Activated CD8-positive, alpha-beta T cell treated with anti-CD3 and anti-CD28 coated beads, Interleukin-2, amount 10 ng/mL, durations not matched to agents 7 days and 5 days (primary cell): ENCODE measurements at regions not wholly inside any gene's neighbourhood (a gene's known extent, or its start where the extent isn't known, plus 50 kb on each side); places are given as distances from the start of the nearest gene placed in this dataset.

Source experiments
- ATAC-seq: fragments of 150-1000 bp; cut with Tn5 transposase; one replicate; pipeline ENCODE4 v1.10.0; 2021; ENCODE audit warnings: moderate library complexity
- CTCF ChIA-PET: fragments of 350-600 bp; sonication (Branson Sonifier 250); formaldehyde crosslinking; loops from one replicate; lab custom pipeline; 2021; ENCODE audit warnings: antibody characterized with exemption; lab: Charles Lee
- POLR2A ChIA-PET: fragments of 350-600 bp; sonication (Branson Sonifier 250); formaldehyde crosslinking; loops from one replicate; lab custom pipeline; 2021; ENCODE audit warnings: antibody characterized with exemption; lab: Charles Lee
- DNase-seq: peaks from one replicate; pipeline ENCODE4 v3.0.0-alpha.2; 2020
- H3K27ac Mint-ChIP-seq: one replicate; pipeline ENCODE4 v1.8.0; 2021; ENCODE audit warnings: mild to moderate bottlenecking, mixed read lengths
- H3K27me3 Mint-ChIP-seq: one replicate; pipeline ENCODE4 v1.8.0; 2021; ENCODE audit warnings: low read depth, mixed read lengths
- H3K36me3 Mint-ChIP-seq: one replicate; pipeline ENCODE4 v1.8.0; 2021; ENCODE audit warnings: low read depth, mixed read lengths
- H3K4me1 Mint-ChIP-seq: one replicate; pipeline ENCODE4 v1.8.0; 2021; ENCODE audit warnings: low read depth, mixed read lengths
- H3K4me3 Mint-ChIP-seq: one replicate; pipeline ENCODE4 v1.8.0; 2021; ENCODE audit warnings: mild to moderate bottlenecking, mixed read lengths
- H3K9me3 Mint-ChIP-seq: one replicate; pipeline ENCODE4 v1.8.0; 2022; ENCODE audit warnings: mixed read lengths; ENCODE audit not compliant: insufficient read depth

DNA sequence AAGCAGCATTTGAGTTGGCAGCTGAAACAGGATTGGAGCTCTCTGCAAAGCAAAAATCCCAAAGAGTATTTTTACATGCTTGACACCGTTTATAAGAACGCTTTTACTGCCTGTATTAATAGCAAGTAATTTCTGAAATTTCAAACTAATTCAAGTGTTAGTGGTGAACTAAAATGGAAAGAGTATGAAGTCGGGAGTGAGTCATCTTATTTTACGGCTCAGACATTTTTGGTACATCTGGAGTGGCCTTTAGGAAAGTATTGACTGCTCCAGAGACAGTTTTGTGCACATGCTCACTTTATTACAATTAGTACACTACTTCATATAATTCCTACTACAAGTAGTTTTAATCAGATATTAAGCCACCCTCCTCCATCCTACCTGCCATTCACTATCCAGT, 167.4 kb downstream of the SLITRK6 start:
- ATAC-seq (no peak), DNase-seq (no peak)
- ChIA-PET POLR2A (no interaction called here), CTCF (no interaction called here)
- no peak overlapping the region for H3K4me3 Mint-ChIP-seq
- no peaks in the 10 kb centered on the region for H3K9me3 Mint-ChIP-seq
- H3K4me1 Mint-ChIP-seq: no peaks in the 10 kb centered on the region
- no peaks in the 10 kb centered on the region for H3K27me3 Mint-ChIP-seq
- no peak overlapping the region for H3K27ac Mint-ChIP-seq
- no peaks in the 10 kb centered on the region for H3K36me3 Mint-ChIP-seq

DNA sequence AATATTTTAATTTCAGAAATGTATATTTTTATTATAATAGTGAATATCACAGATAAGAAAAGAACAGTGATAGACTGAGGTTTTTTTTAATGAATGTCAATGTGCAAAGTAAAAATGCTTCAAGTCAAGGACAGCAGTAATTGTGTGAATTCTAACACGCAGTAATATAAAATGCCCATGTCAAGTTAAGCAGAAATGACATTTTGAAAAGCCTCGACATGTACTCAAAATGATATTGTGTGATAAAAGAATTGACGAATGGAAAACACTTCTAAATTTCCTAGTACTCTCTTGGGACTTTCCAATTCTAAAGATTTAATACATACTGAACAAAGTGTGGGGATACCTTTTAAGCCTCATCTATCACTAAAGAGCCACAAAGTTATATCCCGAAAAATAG, 172.6 kb downstream of the SLITRK6 start:
- ATAC-seq (no peak), DNase-seq (no peak)
- Mint-ChIP-seq H3K4me3 (no peak overlapping the region), H3K27ac (no peak overlapping the region), H3K4me1 (no peaks in the 10 kb centered on the region), H3K36me3 (no peaks in the 10 kb centered on the region), H3K9me3 (no peaks in the 10 kb centered on the region), H3K27me3 (no peaks in the 10 kb centered on the region)
- ChIA-PET POLR2A (no interaction called here), CTCF (no interaction called here)

DNA sequence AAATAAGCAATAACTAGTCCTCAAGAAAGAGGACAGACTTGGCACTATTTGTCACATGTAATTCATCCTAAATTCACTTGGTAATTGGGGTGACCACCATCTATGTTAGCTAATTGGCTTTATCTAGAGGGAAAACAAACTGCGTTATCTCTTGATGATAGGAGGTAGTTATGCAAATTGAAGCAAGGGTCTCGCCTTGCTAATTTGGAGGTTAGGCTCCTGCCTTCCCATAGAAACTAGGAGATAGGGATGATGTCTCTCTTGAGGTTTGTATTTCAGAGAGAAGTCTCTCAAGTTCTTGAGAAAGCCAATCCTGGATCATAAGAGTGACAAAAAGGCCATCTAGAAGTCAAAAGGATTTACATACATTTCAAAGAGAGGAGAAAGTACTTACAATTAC, 179.9 kb downstream of the SLITRK6 start:
- Mint-ChIP-seq H3K9me3 (no peaks in the 10 kb centered on the region), H3K4me3 (no peak overlapping the region), H3K36me3 (no peaks in the 10 kb centered on the region), H3K27me3 (no peaks in the 10 kb centered on the region), H3K4me1 (no peaks in the 10 kb centered on the region), H3K27ac (no peak overlapping the region)
- ChIA-PET CTCF (no interaction called here), POLR2A (no interaction called here)
- ATAC-seq: no peak
- no peak for DNase-seq

DNA sequence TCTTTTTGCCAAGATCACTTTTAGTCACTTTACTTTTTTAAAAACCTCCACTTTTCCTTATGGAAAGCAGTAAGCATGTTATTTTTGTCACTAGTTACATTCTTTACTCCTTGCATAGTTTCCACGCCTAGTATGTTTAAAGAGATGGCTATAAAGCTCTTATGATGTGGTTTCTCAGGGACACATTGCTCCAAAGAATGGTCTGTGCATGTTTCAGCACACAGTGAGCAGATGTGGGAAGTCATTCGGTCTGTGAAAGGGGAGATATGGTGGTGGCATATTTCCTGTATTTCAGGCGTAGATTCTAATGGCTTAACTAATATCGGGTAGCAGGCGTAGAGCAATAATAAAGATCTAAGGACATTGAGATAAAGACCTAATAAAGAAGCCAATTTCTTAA, 180.7 kb downstream of the SLITRK6 start:
- Mint-ChIP-seq H3K36me3 (no peaks in the 10 kb centered on the region), H3K4me3 (no peak overlapping the region), H3K4me1 (no peaks in the 10 kb centered on the region), H3K27me3 (no peaks in the 10 kb centered on the region), H3K9me3 (no peaks in the 10 kb centered on the region), H3K27ac (no peak overlapping the region)
- DNase-seq (no peak), ATAC-seq (no peak)
- CTCF ChIA-PET: no interaction called here
- POLR2A ChIA-PET: no interaction called here

DNA sequence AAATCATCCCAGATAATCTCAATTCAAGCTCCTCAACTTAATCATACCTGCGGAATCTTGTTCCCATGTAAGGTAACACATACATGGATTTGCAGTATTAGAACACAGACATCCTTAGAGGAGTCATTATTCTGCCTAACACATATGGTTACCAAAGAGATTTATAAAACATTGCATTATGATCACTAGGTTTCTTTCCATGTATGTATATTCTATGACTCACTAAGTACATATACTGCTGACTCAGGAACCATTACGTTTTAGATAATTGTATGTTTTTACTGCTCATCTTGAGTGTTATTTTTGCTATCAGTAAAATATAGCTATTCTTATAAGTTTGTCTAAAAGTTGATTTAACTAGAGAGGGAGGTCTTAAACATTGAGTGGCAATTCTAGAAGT, 182.9 kb downstream of the SLITRK6 start:
- Mint-ChIP-seq H3K9me3 (no peaks in the 10 kb centered on the region), H3K27ac (no peak overlapping the region), H3K4me1 (no peaks in the 10 kb centered on the region), H3K36me3 (no peaks in the 10 kb centered on the region), H3K4me3 (no peak overlapping the region), H3K27me3 (no peaks in the 10 kb centered on the region)
- DNase-seq (no peak), ATAC-seq (no peak)
- POLR2A ChIA-PET: no interaction called here
- CTCF ChIA-PET: no interaction called here

DNA sequence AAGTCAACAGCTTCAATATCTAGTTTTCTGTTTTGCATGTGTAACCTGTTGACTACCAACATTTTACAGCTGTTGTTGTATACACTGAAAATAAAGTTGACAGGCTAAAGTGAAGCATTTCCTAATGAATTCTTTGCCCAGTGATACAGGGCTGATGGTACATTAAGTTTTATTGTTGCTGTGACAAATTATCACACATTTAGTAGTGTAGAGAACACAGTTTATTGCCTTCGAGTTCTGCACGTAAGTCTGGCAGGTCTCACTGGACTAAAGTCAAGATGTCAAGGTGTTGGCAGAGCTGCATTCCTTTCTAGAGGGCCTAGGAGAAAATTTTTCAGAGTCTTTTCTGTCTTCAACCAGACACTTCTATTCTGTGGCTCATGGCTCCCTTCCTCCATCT, 184.2 kb downstream of the SLITRK6 start:
- CTCF ChIA-PET: no interaction called here
- POLR2A ChIA-PET: no interaction called here
- Mint-ChIP-seq H3K4me3 (no peak overlapping the region), H3K36me3 (no peaks in the 10 kb centered on the region), H3K27ac (no peak overlapping the region), H3K9me3 (no peaks in the 10 kb centered on the region), H3K27me3 (no peaks in the 10 kb centered on the region), H3K4me1 (no peaks in the 10 kb centered on the region)
- ATAC-seq (no peak), DNase-seq (no peak)

DNA sequence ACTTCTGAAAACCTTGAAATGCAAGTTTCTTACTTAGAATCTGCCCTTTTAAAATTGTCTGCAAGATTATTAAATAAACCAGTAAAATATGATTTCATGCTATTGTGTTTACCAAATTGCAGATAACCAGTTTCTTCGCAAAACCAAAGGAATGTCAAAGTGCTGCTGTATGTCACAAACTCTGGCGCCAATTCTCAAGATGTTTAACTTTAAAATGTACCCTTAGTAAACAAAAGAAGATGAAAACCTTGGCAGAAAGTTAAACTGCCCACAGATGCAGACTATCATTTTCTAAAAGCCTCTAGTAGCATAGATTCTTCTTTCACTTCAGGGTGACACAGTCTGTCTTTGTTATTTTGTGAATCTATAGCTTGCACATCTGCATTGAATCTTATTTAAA, 189.2 kb downstream of the SLITRK6 start:
- Mint-ChIP-seq H3K36me3 (no peaks in the 10 kb centered on the region), H3K27ac (no peak overlapping the region)
- POLR2A ChIA-PET: no interaction called here

DNA sequence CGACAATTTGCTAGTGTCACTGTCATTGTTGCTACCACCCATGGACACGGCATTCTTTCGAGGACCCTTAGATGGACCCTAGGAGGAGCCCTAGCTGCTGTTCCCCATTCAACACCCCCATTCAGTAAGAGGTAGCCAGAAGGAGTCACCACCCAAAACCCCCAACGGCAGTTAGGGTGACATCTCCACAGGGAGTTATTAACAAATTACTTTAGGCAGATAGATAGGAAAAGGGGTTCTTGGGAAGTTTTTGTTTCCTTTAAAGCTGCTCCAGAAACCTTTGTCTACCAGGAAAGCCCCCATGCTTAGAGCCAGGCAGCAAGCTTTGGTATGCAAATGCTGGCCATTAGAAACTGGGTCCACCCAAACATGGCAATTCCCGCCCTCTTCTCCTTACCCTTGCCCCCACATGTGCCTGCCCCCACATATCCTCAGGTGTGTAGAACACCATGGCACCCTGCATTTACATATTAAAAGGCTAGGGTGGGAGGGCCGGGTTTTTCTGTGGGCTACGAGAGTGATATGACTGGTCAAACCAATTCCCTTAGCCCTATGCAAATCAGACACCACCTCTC, 190.9 kb downstream of the SLITRK6 start:
- POLR2A ChIA-PET: no interaction called here
- Mint-ChIP-seq H3K27me3 (no peaks in the 10 kb centered on the region), H3K36me3 (no peaks in the 10 kb centered on the region), H3K4me3 (no peak overlapping the region), H3K27ac (no peak overlapping the region), H3K9me3 (no peaks in the 10 kb centered on the region), H3K4me1 (no peaks in the 10 kb centered on the region)
- ATAC-seq (no peak), DNase-seq (no peak)
- CTCF ChIA-PET: no interaction called here

More for the DNA sequence above, 189.2 kb downstream of the SLITRK6 start:
- H3K4me1 Mint-ChIP-seq: no peaks in the 10 kb centered on the region
- no peak overlapping the region for H3K4me3 Mint-ChIP-seq
- no peaks in the 10 kb centered on the region for H3K27me3 Mint-ChIP-seq
- DNase-seq (no peak), ATAC-seq (no peak)
- CTCF ChIA-PET: no interaction called here
- H3K9me3 Mint-ChIP-seq: no peaks in the 10 kb centered on the region

DNA sequence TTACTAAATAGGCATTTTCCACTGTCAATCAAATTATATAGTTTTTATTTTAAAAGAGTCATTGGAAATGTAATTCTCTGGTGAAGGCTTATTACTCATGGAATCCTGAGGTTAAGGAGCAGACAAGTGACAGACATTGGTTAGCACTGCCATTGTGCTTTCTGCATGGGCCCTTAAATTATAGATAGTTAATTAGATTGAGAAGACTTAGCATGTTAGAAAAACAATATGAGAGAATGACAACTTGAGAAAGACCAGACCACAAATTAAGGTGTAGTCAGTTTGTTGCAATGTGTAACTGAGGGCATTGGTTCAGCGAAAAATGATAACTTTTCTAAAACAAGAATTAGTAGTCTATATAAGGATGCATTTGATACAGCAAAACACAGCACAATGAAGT, 195.5 kb downstream of the SLITRK6 start:
- ATAC-seq: no peak
- Mint-ChIP-seq H3K4me1 (no peaks in the 10 kb centered on the region), H3K27me3 (no peaks in the 10 kb centered on the region), H3K36me3 (no peaks in the 10 kb centered on the region), H3K4me3 (no peak overlapping the region), H3K9me3 (no peaks in the 10 kb centered on the region), H3K27ac (no peak overlapping the region)
- CTCF ChIA-PET: no interaction called here
- POLR2A ChIA-PET: no interaction called here
- DNase-seq: no peak

DNA sequence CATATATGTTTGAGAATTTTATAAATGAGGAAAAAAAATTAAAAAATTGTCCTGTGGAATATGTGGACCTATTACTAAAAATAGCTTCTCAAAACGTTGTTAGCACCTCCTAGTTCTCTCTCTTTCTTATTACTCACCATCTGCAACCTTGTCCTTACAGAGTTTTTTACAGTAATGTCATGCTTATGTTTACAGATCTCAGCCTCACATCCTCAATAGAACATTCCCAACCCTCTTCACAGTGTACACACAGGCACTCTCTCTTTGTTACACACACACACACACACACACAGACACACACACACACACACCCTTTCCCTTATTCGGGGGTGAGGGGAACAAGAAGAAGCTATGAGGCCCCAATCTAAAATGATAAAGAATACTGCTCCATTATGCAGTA, 197.7 kb downstream of the SLITRK6 start:
- ATAC-seq (no peak), DNase-seq (no peak)
- Mint-ChIP-seq H3K36me3 (no peaks in the 10 kb centered on the region), H3K27ac (no peak overlapping the region), H3K4me1 (no peaks in the 10 kb centered on the region), H3K9me3 (no peaks in the 10 kb centered on the region), H3K27me3 (no peaks in the 10 kb centered on the region), H3K4me3 (no peak overlapping the region)
- CTCF ChIA-PET: no interaction called here
- POLR2A ChIA-PET: no interaction called here

DNA sequence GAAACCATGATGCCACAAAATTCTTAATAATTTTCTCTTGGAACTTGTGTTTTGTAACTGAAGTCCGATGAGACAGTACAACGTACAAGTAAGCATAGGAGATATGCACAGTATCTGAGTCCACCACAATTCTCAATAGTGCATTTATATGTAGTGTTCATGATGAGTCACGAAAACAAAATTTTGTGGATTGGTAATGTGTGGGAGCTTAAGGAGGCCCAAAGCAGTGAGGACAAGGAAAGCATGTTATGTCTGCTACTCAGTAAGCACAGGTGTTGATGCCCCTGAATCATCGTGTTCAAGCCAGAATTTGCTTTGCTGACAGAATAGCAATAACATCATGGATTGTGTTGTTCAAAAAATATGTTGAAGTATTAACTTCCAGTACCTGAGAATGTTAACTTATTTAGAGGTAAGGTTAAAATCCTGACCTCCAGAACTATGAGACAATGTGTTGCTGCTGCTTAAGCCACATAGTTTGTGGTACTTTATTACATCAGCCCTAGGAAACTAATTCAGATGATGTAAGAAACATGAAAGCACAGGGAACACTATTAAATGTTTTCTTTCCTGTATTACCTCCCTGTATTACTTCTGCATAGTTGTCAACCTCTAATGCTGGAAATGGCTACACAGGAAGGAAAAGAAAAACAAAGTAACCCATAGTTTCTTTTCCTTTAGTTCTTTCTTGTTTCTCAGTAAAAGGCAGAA, 201.3 kb downstream of the SLITRK6 start:
- no peaks in the 10 kb centered on the region for H3K27me3 Mint-ChIP-seq
- CTCF ChIA-PET: no interaction called here
- H3K9me3 Mint-ChIP-seq: no peaks in the 10 kb centered on the region

DNA sequence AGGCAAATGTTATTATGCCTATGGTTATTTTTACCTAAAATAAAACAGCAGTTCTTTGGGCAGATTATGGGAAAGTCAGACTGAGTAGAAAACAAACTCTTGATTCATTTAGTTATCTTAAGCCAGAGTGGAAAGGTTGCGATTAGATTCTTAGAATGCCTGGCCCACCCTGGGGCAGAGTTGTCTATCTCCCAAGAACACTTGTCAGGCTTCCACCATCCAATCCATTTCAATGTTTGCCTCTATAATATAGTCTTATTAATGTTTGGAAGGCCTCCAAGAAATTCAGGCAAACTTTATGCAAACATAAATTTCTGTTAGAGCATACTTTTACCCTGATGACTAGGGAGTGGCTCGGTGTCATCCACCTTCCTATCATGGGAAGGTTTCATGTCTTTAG, 207.0 kb downstream of the SLITRK6 start:
- Mint-ChIP-seq H3K4me1 (no peaks in the 10 kb centered on the region), H3K27me3 (no peaks in the 10 kb centered on the region), H3K4me3 (no peak overlapping the region), H3K36me3 (no peaks in the 10 kb centered on the region), H3K27ac (no peak overlapping the region), H3K9me3 (no peaks in the 10 kb centered on the region)
- POLR2A ChIA-PET: no interaction called here
- no peak for DNase-seq
- CTCF ChIA-PET: no interaction called here
- no peak for ATAC-seq

More for the DNA sequence above, 201.3 kb downstream of the SLITRK6 start:
- Mint-ChIP-seq H3K4me1 (no peaks in the 10 kb centered on the region), H3K4me3 (no peak overlapping the region), H3K36me3 (no peaks in the 10 kb centered on the region), H3K27ac (no peak overlapping the region)
- POLR2A ChIA-PET: no interaction called here
- ATAC-seq (no peak), DNase-seq (no peak)
